ENCODE measurements at regions not wholly inside any gene's neighbourhood (a gene's known extent, or its start where the extent isn't known, plus 50 kb on each side); places are given as distances from the start of the nearest gene placed in this dataset.

DNA sequence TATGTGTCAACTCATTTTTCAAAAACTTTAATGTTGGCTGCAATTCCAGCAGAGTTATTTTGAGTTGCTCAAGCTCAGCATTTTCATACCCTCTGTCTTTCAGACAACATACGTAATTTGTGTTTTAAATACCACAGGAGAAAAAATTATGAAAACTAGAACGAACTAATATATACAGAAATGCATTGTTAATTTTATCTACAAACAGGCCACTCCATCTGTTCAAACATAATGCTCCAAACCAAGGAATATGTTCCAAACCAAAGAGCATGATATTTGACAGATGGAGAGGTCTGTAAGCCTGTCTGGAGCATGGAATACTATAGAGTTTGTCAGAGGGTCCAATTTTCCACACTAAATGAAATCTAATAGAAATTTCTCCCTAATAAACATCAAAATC is 536.2 kb upstream of the FSIP2 start:
- no peak overlapping the region for H3K27ac ChIP-seq (ENCODE audit: low read length)
- WGBS (ENCODE audit: insufficient coverage, low lambda C conversion rate): 84% methylated on average over 2 of the region's 2 CpGs
- no peaks in the 10 kb centered on the region for H3K9me3 ChIP-seq (ENCODE audit: control insufficient read depth, low read depth, low read length)
- H3K27me3 ChIP-seq (ENCODE audit: control insufficient read depth, insufficient read depth, low read length): no peaks in the 10 kb centered on the region
- no peak for DNase-seq
- H3K4me1 ChIP-seq (ENCODE audit: control insufficient read depth, insufficient read depth, low read length): no peaks in the 10 kb centered on the region
- H3K36me3 ChIP-seq (ENCODE audit: control insufficient read depth, insufficient read depth, low read length): no peaks in the 10 kb centered on the region
- H3K4me3 ChIP-seq (ENCODE audit: low read length): no peak overlapping the region

DNA sequence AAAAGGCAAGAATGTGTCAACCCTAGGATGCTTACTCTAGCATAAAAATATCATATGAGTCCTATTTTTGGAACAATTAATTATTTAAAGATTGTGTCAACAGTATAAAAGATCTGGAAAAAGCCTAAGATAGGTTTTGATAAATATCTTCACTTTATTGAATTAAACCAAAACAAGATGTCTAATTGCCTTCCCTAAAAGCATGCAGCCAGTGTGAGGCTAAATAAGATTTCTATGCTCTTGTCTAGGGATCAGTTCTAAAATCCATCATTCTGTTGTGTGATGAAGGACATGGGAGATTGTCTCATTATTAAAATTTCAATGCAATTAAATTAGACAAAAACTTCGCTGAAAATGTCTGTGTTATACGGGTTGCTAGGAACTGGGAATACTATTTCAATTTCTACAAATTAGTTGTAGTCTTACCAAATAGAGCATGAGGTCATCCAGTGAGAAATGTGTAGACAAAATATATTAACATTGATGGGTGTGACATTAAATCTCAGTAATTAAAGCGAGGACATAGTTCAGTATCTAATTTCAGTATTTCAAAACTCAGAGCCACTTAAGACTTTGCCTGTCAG is 535.6 kb upstream of the FSIP2 start:
- Histone ChIP-seq H3K27ac (ENCODE audit: low read length) (no peak overlapping the region), H3K4me1 (ENCODE audit: control insufficient read depth, insufficient read depth, low read length) (no peaks in the 10 kb centered on the region), H3K27me3 (ENCODE audit: control insufficient read depth, insufficient read depth, low read length) (no peaks in the 10 kb centered on the region), H3K9me3 (ENCODE audit: control insufficient read depth, low read depth, low read length) (no peaks in the 10 kb centered on the region), H3K4me3 (ENCODE audit: low read length) (no peak overlapping the region), H3K36me3 (ENCODE audit: control insufficient read depth, insufficient read depth, low read length) (no peaks in the 10 kb centered on the region)
- WGBS (ENCODE audit: insufficient coverage, low lambda C conversion rate): 0% methylated on average over 1 of the region's 3 CpGs
- DNase-seq: no peak

DNA sequence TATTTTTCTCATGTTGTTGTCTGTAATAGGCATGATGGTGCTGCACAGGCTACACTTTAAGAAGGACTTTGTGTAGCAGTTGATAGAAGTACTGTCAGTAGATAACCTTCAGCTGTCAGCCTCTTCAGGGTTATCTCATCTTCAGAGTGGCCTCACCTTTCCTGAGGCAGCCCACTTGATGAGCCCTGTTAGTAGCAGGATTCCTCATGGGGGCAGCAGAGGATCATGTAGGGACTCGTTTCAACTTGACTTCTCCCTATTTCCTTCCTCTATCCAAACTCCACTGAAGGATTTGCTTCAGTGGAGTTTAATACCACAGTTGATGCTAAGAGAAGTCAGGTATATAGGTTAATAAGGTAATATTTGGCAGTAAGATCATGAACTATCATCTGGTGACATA is 530.3 kb upstream of the FSIP2 start:
- H3K27ac ChIP-seq (ENCODE audit: low read length): no peak overlapping the region
- no peaks in the 10 kb centered on the region for H3K9me3 ChIP-seq (ENCODE audit: control insufficient read depth, low read depth, low read length)
- peak; percentile 6 to 47 for DNase-seq
- WGBS (ENCODE audit: insufficient coverage, low lambda C conversion rate): no CpG with 5 or more reads among the region's 1 CpG
- no peaks in the 10 kb centered on the region for H3K27me3 ChIP-seq (ENCODE audit: control insufficient read depth, insufficient read depth, low read length)
- no peaks in the 10 kb centered on the region for H3K36me3 ChIP-seq (ENCODE audit: control insufficient read depth, insufficient read depth, low read length)
- H3K4me3 ChIP-seq (ENCODE audit: low read length): no peak overlapping the region
- no peaks in the 10 kb centered on the region for H3K4me1 ChIP-seq (ENCODE audit: control insufficient read depth, insufficient read depth, low read length)

DNA sequence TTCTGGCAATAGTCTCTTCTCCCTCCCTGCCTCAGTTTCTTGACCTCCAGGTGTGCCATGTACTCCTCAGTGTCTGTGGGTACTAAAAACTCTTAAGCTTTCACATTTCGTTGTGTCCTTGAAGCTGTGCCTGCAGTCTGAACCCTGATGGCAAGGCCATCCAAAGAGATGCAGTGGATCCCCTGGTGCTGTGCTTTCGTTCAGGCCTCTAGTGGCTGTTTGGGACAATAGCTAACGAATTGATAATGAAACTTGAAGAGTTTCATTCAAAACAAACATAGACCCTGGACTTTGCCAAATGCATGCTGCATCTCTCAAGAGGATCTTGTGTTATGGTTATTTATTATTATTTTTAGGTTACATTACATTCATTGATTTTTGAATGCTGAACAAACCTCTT is 523.1 kb upstream of the FSIP2 start:
- Histone ChIP-seq H3K27me3 (ENCODE audit: control insufficient read depth, insufficient read depth, low read length) (no peaks in the 10 kb centered on the region), H3K36me3 (ENCODE audit: control insufficient read depth, insufficient read depth, low read length) (no peaks in the 10 kb centered on the region), H3K9me3 (ENCODE audit: control insufficient read depth, low read depth, low read length) (no peaks in the 10 kb centered on the region), H3K4me1 (ENCODE audit: control insufficient read depth, insufficient read depth, low read length) (no peaks in the 10 kb centered on the region), H3K27ac (ENCODE audit: low read length) (no peak overlapping the region), H3K4me3 (ENCODE audit: low read length) (no peak overlapping the region)
- WGBS (ENCODE audit: insufficient coverage, low lambda C conversion rate): 60% methylated on average over 1 of the region's 3 CpGs
- DNase-seq: no peak

DNA sequence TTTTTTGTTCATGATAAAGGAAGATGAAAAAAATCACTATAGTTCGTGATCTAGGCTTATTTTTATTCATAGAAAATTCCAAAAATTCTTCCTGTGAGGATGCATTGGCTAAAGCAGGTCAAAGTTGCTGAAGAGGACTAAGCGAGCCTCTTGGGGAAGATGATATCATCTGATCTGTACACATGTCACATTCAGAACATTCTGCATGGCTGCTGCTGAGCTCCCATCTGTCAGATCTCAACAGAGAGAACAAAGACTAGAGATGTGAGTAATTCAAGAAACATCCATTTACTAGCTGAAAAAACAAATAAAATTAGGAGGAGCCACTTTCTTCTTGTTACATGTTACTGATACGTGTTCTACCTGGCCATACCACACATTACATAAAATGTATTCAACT is 518.6 kb upstream of the FSIP2 start:
- H3K27ac ChIP-seq (ENCODE audit: low read length): no peak overlapping the region
- 85% methylated on average over 2 of the region's 3 CpGs for WGBS (ENCODE audit: insufficient coverage, low lambda C conversion rate)
- no peaks in the 10 kb centered on the region for H3K9me3 ChIP-seq (ENCODE audit: control insufficient read depth, low read depth, low read length)
- no peaks in the 10 kb centered on the region for H3K27me3 ChIP-seq (ENCODE audit: control insufficient read depth, insufficient read depth, low read length)
- H3K36me3 ChIP-seq (ENCODE audit: control insufficient read depth, insufficient read depth, low read length): no peaks in the 10 kb centered on the region
- no peak overlapping the region for H3K4me3 ChIP-seq (ENCODE audit: low read length)
- DNase-seq: no peak
- H3K4me1 ChIP-seq (ENCODE audit: control insufficient read depth, insufficient read depth, low read length): no peaks in the 10 kb centered on the region

DNA sequence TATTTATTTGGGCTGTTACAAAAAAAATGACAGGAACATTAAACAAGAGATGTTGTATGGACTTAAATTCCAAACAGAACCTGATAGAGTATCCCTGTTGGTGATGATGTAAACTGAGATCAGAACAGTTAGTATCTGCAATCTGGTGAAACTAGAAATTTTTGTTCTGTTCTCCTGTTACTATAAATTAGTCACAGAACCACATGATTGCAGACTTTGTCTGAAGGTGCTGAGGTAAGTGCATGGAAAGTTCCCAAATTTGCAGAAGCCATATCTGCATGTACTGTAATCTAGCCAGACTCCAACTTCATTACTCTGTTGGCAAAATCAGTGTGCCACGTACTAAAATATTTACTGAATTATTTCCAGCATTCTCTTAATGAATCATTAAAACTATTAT is 516.3 kb upstream of the FSIP2 start:
- no peaks in the 10 kb centered on the region for H3K9me3 ChIP-seq (ENCODE audit: control insufficient read depth, low read depth, low read length)
- no peaks in the 10 kb centered on the region for H3K27me3 ChIP-seq (ENCODE audit: control insufficient read depth, insufficient read depth, low read length)
- DNase-seq: no peak
- WGBS (ENCODE audit: insufficient coverage, low lambda C conversion rate): 80% methylated on average over 1 of the region's 1 CpG
- no peak overlapping the region for H3K4me3 ChIP-seq (ENCODE audit: low read length)
- no peaks in the 10 kb centered on the region for H3K4me1 ChIP-seq (ENCODE audit: control insufficient read depth, insufficient read depth, low read length)
- H3K27ac ChIP-seq (ENCODE audit: low read length): no peak overlapping the region
- H3K36me3 ChIP-seq (ENCODE audit: control insufficient read depth, insufficient read depth, low read length): no peaks in the 10 kb centered on the region

DNA sequence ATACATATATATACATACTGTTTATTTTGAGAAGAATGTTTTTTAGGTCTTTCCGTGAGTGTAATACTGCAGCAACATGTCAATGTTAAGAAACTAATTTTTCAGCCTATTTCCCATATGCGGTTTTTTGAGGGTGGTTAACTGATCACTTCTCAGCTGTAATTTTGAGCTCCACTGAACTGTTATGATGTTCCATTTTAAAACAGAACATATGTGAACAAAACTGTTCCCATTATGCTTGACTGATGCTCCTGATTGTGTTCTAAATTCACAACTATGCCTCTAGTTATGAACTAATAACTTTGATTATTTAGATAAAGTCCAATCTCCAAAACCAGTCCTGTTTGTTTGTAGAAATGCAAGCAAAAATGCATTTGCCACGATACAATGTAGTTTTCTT is 511.2 kb upstream of the FSIP2 start:
- no peaks in the 10 kb centered on the region for H3K27me3 ChIP-seq (ENCODE audit: control insufficient read depth, insufficient read depth, low read length)
- 83% methylated on average over 1 of the region's 3 CpGs for WGBS (ENCODE audit: insufficient coverage, low lambda C conversion rate)
- no peaks in the 10 kb centered on the region for H3K36me3 ChIP-seq (ENCODE audit: control insufficient read depth, insufficient read depth, low read length)
- no peaks in the 10 kb centered on the region for H3K4me1 ChIP-seq (ENCODE audit: control insufficient read depth, insufficient read depth, low read length)
- no peak overlapping the region for H3K27ac ChIP-seq (ENCODE audit: low read length)
- no peaks in the 10 kb centered on the region for H3K9me3 ChIP-seq (ENCODE audit: control insufficient read depth, low read depth, low read length)
- no peak overlapping the region for H3K4me3 ChIP-seq (ENCODE audit: low read length)
- DNase-seq: no peak

DNA sequence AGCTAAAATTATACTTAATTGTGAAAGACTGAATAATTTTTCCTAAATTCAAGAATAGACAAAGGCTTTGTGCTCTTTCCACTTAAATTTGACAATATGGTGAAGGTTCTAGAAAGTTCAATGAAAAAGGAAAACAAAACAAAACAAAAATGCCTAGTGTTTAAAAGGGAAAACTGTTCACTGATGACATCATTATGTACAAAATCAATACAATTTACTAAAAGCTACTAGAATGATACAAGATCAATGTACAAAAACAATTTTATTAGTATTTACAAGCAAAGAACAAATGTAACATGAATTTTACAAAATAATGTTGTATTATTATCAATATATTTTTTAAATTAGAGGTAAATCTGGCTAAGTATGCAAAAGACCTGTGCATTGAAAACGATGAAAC is 499.1 kb upstream of the FSIP2 start:
- H3K36me3 ChIP-seq (ENCODE audit: control insufficient read depth, insufficient read depth, low read length): no peaks in the 10 kb centered on the region
- no peaks in the 10 kb centered on the region for H3K4me1 ChIP-seq (ENCODE audit: control insufficient read depth, insufficient read depth, low read length)
- H3K9me3 ChIP-seq (ENCODE audit: control insufficient read depth, low read depth, low read length): no peaks in the 10 kb centered on the region
- no peak for DNase-seq
- no peaks in the 10 kb centered on the region for H3K27me3 ChIP-seq (ENCODE audit: control insufficient read depth, insufficient read depth, low read length)
- WGBS (ENCODE audit: insufficient coverage, low lambda C conversion rate): no CpG with 5 or more reads among the region's 1 CpG
- no peak overlapping the region for H3K4me3 ChIP-seq (ENCODE audit: low read length)
- no peak overlapping the region for H3K27ac ChIP-seq (ENCODE audit: low read length)

DNA sequence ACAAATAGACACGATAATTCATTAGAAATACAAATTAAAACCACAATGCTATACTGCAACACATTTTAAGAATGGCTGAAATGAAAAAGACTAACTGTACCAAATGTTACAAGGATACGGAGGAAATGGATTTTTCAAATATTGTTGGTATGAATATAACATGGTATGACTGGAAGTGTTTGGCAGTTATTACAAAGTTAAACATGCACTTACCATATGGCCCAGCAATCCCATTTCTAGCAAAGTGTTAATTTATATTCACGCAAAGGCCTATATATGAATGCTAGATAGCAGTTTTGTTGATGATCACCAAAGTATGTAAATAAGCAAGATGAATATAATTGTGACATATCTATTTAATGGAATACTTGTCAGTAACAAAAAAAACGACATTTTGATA is 497.8 kb upstream of the FSIP2 start:
- WGBS (ENCODE audit: insufficient coverage, low lambda C conversion rate): 56% methylated on average over 2 of the region's 4 CpGs
- no peak for DNase-seq
- H3K27me3 ChIP-seq (ENCODE audit: control insufficient read depth, insufficient read depth, low read length): no peaks in the 10 kb centered on the region
- H3K36me3 ChIP-seq (ENCODE audit: control insufficient read depth, insufficient read depth, low read length): no peaks in the 10 kb centered on the region
- no peaks in the 10 kb centered on the region for H3K9me3 ChIP-seq (ENCODE audit: control insufficient read depth, low read depth, low read length)
- no peak overlapping the region for H3K4me3 ChIP-seq (ENCODE audit: low read length)
- H3K27ac ChIP-seq (ENCODE audit: low read length): no peak overlapping the region
- no peaks in the 10 kb centered on the region for H3K4me1 ChIP-seq (ENCODE audit: control insufficient read depth, insufficient read depth, low read length)

DNA sequence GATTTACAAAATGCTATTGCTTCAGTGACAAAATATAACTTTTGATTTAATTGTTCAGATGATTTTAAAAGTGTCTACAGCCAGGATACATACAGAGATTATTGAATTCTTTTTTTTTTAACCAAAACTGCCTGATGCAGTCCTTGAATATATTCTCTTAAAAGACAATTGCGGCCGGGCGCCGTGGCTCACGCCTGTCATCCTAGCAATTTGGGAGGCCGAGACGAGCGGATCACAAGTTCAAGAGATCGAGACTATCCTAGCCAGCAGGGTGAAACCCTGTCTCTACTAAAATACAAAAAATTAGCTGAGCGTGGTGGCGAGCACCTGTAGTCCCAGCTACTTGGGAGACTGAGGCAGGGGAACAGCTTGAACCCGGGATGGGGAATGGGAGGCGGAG is 497.0 kb upstream of the FSIP2 start:
- WGBS (ENCODE audit: insufficient coverage, low lambda C conversion rate): 96% methylated on average over 5 of the region's 13 CpGs
- Histone ChIP-seq H3K4me3 (ENCODE audit: low read length) (no peak overlapping the region), H3K27ac (ENCODE audit: low read length) (no peak overlapping the region), H3K27me3 (ENCODE audit: control insufficient read depth, insufficient read depth, low read length) (no peaks in the 10 kb centered on the region), H3K9me3 (ENCODE audit: control insufficient read depth, low read depth, low read length) (no peaks in the 10 kb centered on the region), H3K4me1 (ENCODE audit: control insufficient read depth, insufficient read depth, low read length) (no peaks in the 10 kb centered on the region), H3K36me3 (ENCODE audit: control insufficient read depth, insufficient read depth, low read length) (no peaks in the 10 kb centered on the region)
- DNase-seq: no peak

DNA sequence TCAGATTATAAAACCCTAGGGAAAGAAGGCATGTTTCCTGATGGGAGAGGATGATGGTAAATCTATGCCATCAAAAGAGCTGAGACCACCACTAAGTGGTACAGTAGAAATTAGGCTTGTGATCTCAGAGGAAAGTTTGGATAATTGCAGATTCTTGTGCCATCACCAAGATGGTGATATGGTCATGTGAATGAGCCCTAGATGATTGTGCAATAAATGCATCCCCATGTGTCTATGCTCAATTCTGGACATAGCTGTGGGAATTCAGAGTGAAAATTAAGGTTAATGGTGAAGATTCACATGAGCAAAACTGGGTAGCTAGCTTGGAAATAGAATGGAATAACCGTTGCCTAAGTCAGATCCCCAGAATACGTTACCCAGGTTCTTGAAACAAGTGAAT is 496.1 kb upstream of the FSIP2 start:
- no peak overlapping the region for H3K27ac ChIP-seq (ENCODE audit: low read length)
- no peaks in the 10 kb centered on the region for H3K27me3 ChIP-seq (ENCODE audit: control insufficient read depth, insufficient read depth, low read length)
- no peaks in the 10 kb centered on the region for H3K4me1 ChIP-seq (ENCODE audit: control insufficient read depth, insufficient read depth, low read length)
- WGBS (ENCODE audit: insufficient coverage, low lambda C conversion rate): no CpG with 5 or more reads among the region's 2 CpGs
- DNase-seq: no peak
- no peaks in the 10 kb centered on the region for H3K36me3 ChIP-seq (ENCODE audit: control insufficient read depth, insufficient read depth, low read length)
- no peaks in the 10 kb centered on the region for H3K9me3 ChIP-seq (ENCODE audit: control insufficient read depth, low read depth, low read length)
- H3K4me3 ChIP-seq (ENCODE audit: low read length): no peak overlapping the region

Measured in large intestine (tissue), 3 donors.